Endodermal cell (in vitro differentiated cells): ENCODE measurements at regions not wholly inside any gene's neighbourhood (a gene's known extent, or its start where the extent isn't known, plus 50 kb on each side); places are given as distances from the start of the nearest gene placed in this dataset.

Experiments
- DNase-seq: peaks from one replicate; pipeline ENCODE4 v3.0.0-alpha.2; 2017
- H3K27ac ChIP-seq: 2 replicates; pipeline ENCODE4 v1.5.1; 2013; ENCODE audit warnings: mild to moderate bottlenecking, low read depth, low read length, moderate library complexity
- H3K27me3 ChIP-seq: 2 replicates; pipeline ENCODE4 v1.6.1; 2013; ENCODE audit warnings: mild to moderate bottlenecking, low read length, moderate library complexity; ENCODE audit not compliant: insufficient read depth, control insufficient read depth, poor library complexity, severe bottlenecking
- H3K36me3 ChIP-seq: 2 replicates; pipeline ENCODE4 v1.7.0; 2013; ENCODE audit warnings: mild to moderate bottlenecking, low read length, moderate library complexity; ENCODE audit not compliant: control insufficient read depth, insufficient read depth
- H3K4me1 ChIP-seq: one replicate; pipeline ENCODE4 v1.7.0; 2013; ENCODE audit warnings: low read length; ENCODE audit not compliant: control insufficient read depth, insufficient read depth
- H3K4me3 ChIP-seq: 2 replicates; pipeline ENCODE4 v1.5.1; 2013; ENCODE audit warnings: mild to moderate bottlenecking, low read length, moderate library complexity
- H3K9ac ChIP-seq: 2 replicates; pipeline ENCODE4 v1.6.1; 2013; ENCODE audit warnings: mild to moderate bottlenecking, low read length, moderate library complexity; ENCODE audit not compliant: poor library complexity, severe bottlenecking; ENCODE audit errors: extremely low read depth
- H3K9me3 ChIP-seq: 2 replicates; pipeline ENCODE4 v1.6.1; 2013; ENCODE audit warnings: mild to moderate bottlenecking, low read length, moderate library complexity; ENCODE audit not compliant: control insufficient read depth
- H3K27ac Mint-ChIP-seq: 2 replicates; pipeline ENCODE4 v1.8.0; 2020; ENCODE audit warnings: mixed read lengths
- H3K27me3 Mint-ChIP-seq: 2 replicates; pipeline ENCODE4 v1.8.0; 2021; ENCODE audit warnings: mild to moderate bottlenecking, mixed read lengths; ENCODE audit not compliant: insufficient read depth
- H3K36me3 Mint-ChIP-seq: 2 replicates; pipeline ENCODE4 v1.8.0; 2020; ENCODE audit warnings: low read depth, mixed read lengths
- H3K4me1 Mint-ChIP-seq: 2 replicates; pipeline ENCODE4 v1.8.0; 2020; ENCODE audit warnings: mixed read lengths
- H3K4me3 Mint-ChIP-seq: 2 replicates; pipeline ENCODE4 v1.8.0; 2020; ENCODE audit warnings: mild to moderate bottlenecking, moderate library complexity, mixed read lengths
- H3K9me3 Mint-ChIP-seq: 2 replicates; pipeline ENCODE4 v1.8.0; 2020; ENCODE audit warnings: mild to moderate bottlenecking, mixed read lengths
- CTCF ChIP-seq: fragments of 200-600 bp; sonication (generic); conservative IDR thresholded peaks from 2 replicates; pipeline ENCODE4 v1.5.0; 2021; ENCODE audit warnings: antibody characterized with exemption, mild to moderate bottlenecking
- WGBS, 2 experiments: methylation state at CpG; one replicate each; pipeline versions ENCODE4 v1.1.5 to v1.1.7; 2013; ENCODE audit warnings: missing lambda C conversion rate in 2 of 2, mixed read lengths in 1 of 2; ENCODE audit not compliant: insufficient coverage in 1 of 2, insufficient read length in 1 of 2; 5-methylcytosine and 5-hydroxymethylcytosine counted together

GRCh38 chr5:143671674-143672569 is 140.0 kb upstream of the HMHB1 start:
- TF ChIP-seq CTCF, result no peak
- Mint-ChIP-seq H3K27me3 (no peaks in the 10 kb centered on the region), H3K36me3 (no peaks in the 10 kb centered on the region), H3K4me1 (peaks cover 6% of the 10 kb centered on the region), H3K4me3 (no peak overlapping the region), H3K9me3 (peaks cover 9% of the 10 kb centered on the region), H3K27ac (no peak overlapping the region)
- Histone ChIP-seq H3K9me3 (peaks cover 6% of the 10 kb centered on the region), H3K4me1 (no peaks in the 10 kb centered on the region), H3K27ac (no peak overlapping the region), H3K36me3 (no peaks in the 10 kb centered on the region), H3K9ac (no peak overlapping the region), H3K27me3 (no peaks in the 10 kb centered on the region), H3K4me3 (no peak overlapping the region)
- 88 to 90% methylated on average over 2 to 5 of the region's 5 CpGs for WGBS, 2 experiments
- no peak for DNase-seq

GRCh38 chr5:143671021-143671420 is 140.9 kb upstream of the HMHB1 start:
- no peak overlapping the region for H3K27ac Mint-ChIP-seq
- no peak for TF ChIP-seq CTCF
- H3K9me3 Mint-ChIP-seq, result peaks cover 9% of the 10 kb centered on the region
- H3K9ac ChIP-seq, result no peak overlapping the region
- no peak overlapping the region for H3K4me3 ChIP-seq
- no peaks in the 10 kb centered on the region for H3K4me1 ChIP-seq
- no peak overlapping the region for H3K27ac ChIP-seq
- WGBS, 2 experiments, result 95 to 98% methylated on average over 3 to 5 of the region's 5 CpGs
- peaks cover 6% of the 10 kb centered on the region for H3K4me1 Mint-ChIP-seq
- no peaks in the 10 kb centered on the region for H3K27me3 Mint-ChIP-seq
- no peaks in the 10 kb centered on the region for H3K36me3 Mint-ChIP-seq
- no peak overlapping the region for H3K4me3 Mint-ChIP-seq
- DNase-seq, result no peak
- no peaks in the 10 kb centered on the region for H3K36me3 ChIP-seq
- no peaks in the 10 kb centered on the region for H3K27me3 ChIP-seq
- peaks cover 6% of the 10 kb centered on the region for H3K9me3 ChIP-seq

- WGBS, 2 experiments, result 84% methylated on average over 4 of the region's 4 CpGs; no CpG with 5 or more reads in 1 of the 2 experiments
Observed at GRCh38 chr5:143665866-143666265, 146.1 kb upstream of the HMHB1 start.

More at GRCh38 chr5:143665866-143666265, 146.1 kb upstream of the HMHB1 start:
- no peaks in the 10 kb centered on the region for H3K4me1 Mint-ChIP-seq
- no peak for TF ChIP-seq CTCF
- H3K4me1 ChIP-seq, result no peaks in the 10 kb centered on the region
- H3K4me3 Mint-ChIP-seq, result no peak overlapping the region
- H3K27ac Mint-ChIP-seq, result no peak overlapping the region
- peaks cover 9% of the 10 kb centered on the region for H3K9me3 Mint-ChIP-seq
- DNase-seq, result no peak
- H3K36me3 Mint-ChIP-seq, result no peaks in the 10 kb centered on the region
- no peak overlapping the region for H3K4me3 ChIP-seq
- no peaks in the 10 kb centered on the region for H3K36me3 ChIP-seq
- no peak overlapping the region for H3K27ac ChIP-seq
- no peaks in the 10 kb centered on the region for H3K27me3 Mint-ChIP-seq
- peaks cover 6% of the 10 kb centered on the region for H3K9me3 ChIP-seq
- H3K27me3 ChIP-seq, result no peaks in the 10 kb centered on the region
- no peak overlapping the region for H3K9ac ChIP-seq
